H1 (cell line): ENCODE measurements at regions not wholly inside any gene's neighbourhood (a gene's known extent, or its start where the extent isn't known, plus 50 kb on each side); places are given as distances from the start of the nearest gene placed in this dataset.

Experiments
- CTCF ChIA-PET: fragments of 300-600 bp; sonication (Branson Sonifier 250); formaldehyde crosslinking; loops from one replicate; lab custom pipeline; 2021; ENCODE audit not compliant: partially characterized antibody; lab: Charles Lee
- POLR2A ChIA-PET: fragments of 300-600 bp; sonication (Branson Sonifier 250); formaldehyde crosslinking; loops from one replicate; lab custom pipeline; 2021; ENCODE audit warnings: inconsistent platforms; ENCODE audit not compliant: partially characterized antibody; lab: Charles Lee
- DNase-seq, 2 experiments: peaks; one replicate each; pipeline versions ENCODE4 v3.0.0 to v3.0.0-alpha.2; 2010 to 2022; ENCODE audit warnings: low spot score in 2 of 2, low read depth in 1 of 2, mixed read lengths in 1 of 2
- FAIRE-seq: peaks from 2 replicates; lab custom pipeline; 2011; peaks lifted over from hg19 to GRCh38; lab: Jason Lieb, UNC
- H2AFZ ChIP-seq: 2 replicates; pipeline ENCODE4 v1.8.1; 2012; ENCODE audit warnings: low read length, inconsistent platforms
- H2AK5ac ChIP-seq: 2 replicates; pipeline ENCODE4 v1.6.1; 2013; ENCODE audit warnings: low read depth, low read length
- H2BK120ac ChIP-seq: replicated peaks from 2 replicates; pipeline ENCODE3; 2013; ENCODE audit warnings: low read depth, low read length, inconsistent platforms
- H2BK12ac ChIP-seq: 2 replicates; pipeline ENCODE4 v1.6.1; 2013; ENCODE audit warnings: low read depth, low read length
- H2BK15ac ChIP-seq: 2 replicates; pipeline ENCODE4 v1.6.1; 2013; ENCODE audit warnings: low read length
- H2BK20ac ChIP-seq: 2 replicates; pipeline ENCODE4 v1.6.1; 2013; ENCODE audit warnings: low read length
- H2BK5ac ChIP-seq: 2 replicates; pipeline ENCODE4 v1.6.1; 2013; ENCODE audit warnings: low read depth, low read length
- H3K14ac ChIP-seq: 2 replicates; pipeline ENCODE4 v1.6.1; 2013; ENCODE audit warnings: inconsistent platforms; ENCODE audit not compliant: insufficient read length
- H3K18ac ChIP-seq: 2 replicates; pipeline ENCODE4 v1.6.1; 2013; ENCODE audit warnings: low read length; ENCODE audit errors: extremely low read depth
- H3K23ac ChIP-seq: 2 replicates; pipeline ENCODE4 v1.6.1; 2013; ENCODE audit warnings: inconsistent platforms; ENCODE audit not compliant: insufficient read length
- H3K23me2 ChIP-seq: 2 replicates; pipeline ENCODE4 v1.6.1; 2013; ENCODE audit warnings: low read depth, low read length
- H3K27ac ChIP-seq: 2 replicates; pipeline ENCODE4 v1.6.1; 2011; ENCODE audit warnings: low read depth, low read length, inconsistent platforms
- H3K27me3 ChIP-seq, 4 experiments: replicated peaks in 1 of 4; 1 replicate in 1 of 4; 2 replicates in 3 of 4; pipeline versions ENCODE4 v1.6.1 to v1.8.1; 2011 to 2013; ENCODE audit warnings: low read length in 3 of 4, mild to moderate bottlenecking in 3 of 4, inconsistent platforms in 2 of 4, mixed read lengths in 2 of 4, moderate library complexity in 1 of 4; ENCODE audit not compliant: control insufficient read depth in 3 of 4, insufficient read depth in 3 of 4; ENCODE audit errors: extremely low read depth in 1 of 4
- H3K36me3 ChIP-seq, 4 experiments: 2 replicates each; pipeline versions ENCODE4 v1.6.1 to v1.8.1; 2011 to 2013; ENCODE audit warnings: mild to moderate bottlenecking in 4 of 4, low read length in 3 of 4, moderate library complexity in 2 of 4, control low read depth in 1 of 4, inconsistent platforms in 1 of 4; ENCODE audit not compliant: insufficient read depth in 4 of 4, control insufficient read depth in 2 of 4
- H3K4ac ChIP-seq: replicated peaks from 2 replicates; pipeline ENCODE3; 2013; ENCODE audit warnings: low read length, low read depth, mixed read lengths, inconsistent platforms; ENCODE audit not compliant: insufficient read length
- H3K4me1 ChIP-seq, 4 experiments: replicated peaks in 1 of 4; 1 replicate in 1 of 4; 2 replicates in 3 of 4; pipeline versions ENCODE4 v1.6.1 to v1.8.1; 2011 to 2013; ENCODE audit warnings: low read length in 3 of 4, inconsistent platforms in 2 of 4, mixed read lengths in 1 of 4; ENCODE audit not compliant: insufficient read depth in 4 of 4, control insufficient read depth in 3 of 4
- H3K4me2 ChIP-seq, 2 experiments: 2 replicates each; pipeline versions ENCODE4 v1.6.1 to v1.8.1; 2011 to 2013; ENCODE audit warnings: low read depth in 2 of 2, low read length in 2 of 2, control low read depth in 1 of 2, inconsistent platforms in 1 of 2, mild to moderate bottlenecking in 1 of 2; ENCODE audit not compliant: insufficient read depth in 1 of 2
- H3K4me3 ChIP-seq, 4 experiments: fragments of 200-600, 300-600 bp in 1 of 4; sonication (generic), shearing (Covaris generic), sonication (Bioruptor Twin) in 1 of 4; 2 replicates each; pipeline versions ENCODE4 v1.5.1 to v1.8.1; 2011 to 2016; ENCODE audit warnings: low read length in 4 of 4, low read depth in 3 of 4, control low read depth in 2 of 4, inconsistent platforms in 2 of 4, mild to moderate bottlenecking in 2 of 4, mixed read lengths in 1 of 4, moderate library complexity in 1 of 4; ENCODE audit not compliant: insufficient read depth in 2 of 4; ENCODE audit errors: extremely low read depth in 1 of 4
- H3K56ac ChIP-seq: replicated peaks from 2 replicates; pipeline ENCODE3; 2013; ENCODE audit warnings: low read depth, mild to moderate bottlenecking, mixed read lengths, low read length, inconsistent platforms; ENCODE audit not compliant: insufficient read length
- H3K79me1 ChIP-seq: 2 replicates; pipeline ENCODE4 v1.6.1; 2013; ENCODE audit warnings: low read depth, low read length, control low read depth
- H3K79me2 ChIP-seq, 2 experiments: 2 replicates each; pipeline versions ENCODE4 v1.6.1 to v1.8.1; 2012 to 2013; ENCODE audit warnings: low read length in 2 of 2, mild to moderate bottlenecking in 2 of 2, inconsistent platforms in 1 of 2; ENCODE audit not compliant: insufficient read depth in 2 of 2, control insufficient read depth in 1 of 2
- H3K9ac ChIP-seq, 4 experiments: replicated peaks in 1 of 4; 1 replicate in 1 of 4; 2 replicates in 3 of 4; pipeline versions ENCODE4 v1.6.1 to v1.8.1; 2011 to 2013; ENCODE audit warnings: low read depth in 3 of 4, low read length in 3 of 4, control low read depth in 2 of 4, mild to moderate bottlenecking in 2 of 4, moderate library complexity in 2 of 4, inconsistent platforms in 1 of 4; ENCODE audit errors: extremely low read depth in 1 of 4
- H3K9me3 ChIP-seq, 2 experiments: 2 replicates each; pipeline versions ENCODE4 v1.6.1 to v1.8.1; 2012 to 2013; ENCODE audit warnings: mild to moderate bottlenecking in 2 of 2, moderate library complexity in 2 of 2, control low read depth in 1 of 2, inconsistent platforms in 1 of 2, low read depth in 1 of 2, low read length in 1 of 2, mixed read lengths in 1 of 2; ENCODE audit not compliant: insufficient read depth in 2 of 2
- H4K20me1 ChIP-seq, 2 experiments: replicated peaks in 1 of 2; 2 replicates each; pipeline versions ENCODE3 to v1.8.1; 2011 to 2013; ENCODE audit warnings: inconsistent platforms in 2 of 2, low read length in 2 of 2, mild to moderate bottlenecking in 1 of 2; ENCODE audit not compliant: insufficient read depth in 2 of 2, control insufficient read depth in 1 of 2
- H4K5ac ChIP-seq: 2 replicates; pipeline ENCODE4 v1.6.1; 2013; ENCODE audit warnings: low read length, low read depth, mixed read lengths, inconsistent platforms; ENCODE audit not compliant: insufficient read length
- H4K8ac ChIP-seq: 2 replicates; pipeline ENCODE4 v1.8.0; 2013; ENCODE audit warnings: mild to moderate bottlenecking, moderate library complexity, low read length, inconsistent platforms; ENCODE audit not compliant: insufficient read depth; ENCODE audit errors: extremely low read depth
- H4K91ac ChIP-seq: replicated peaks from 2 replicates; pipeline ENCODE3; 2013; ENCODE audit warnings: low read length, mixed read lengths, inconsistent platforms; ENCODE audit not compliant: insufficient read length
- ATF3 ChIP-seq: IDR thresholded peaks from 2 replicates; pipeline ENCODE4 v1.6.1; 2011; ENCODE audit warnings: low read depth, mild to moderate bottlenecking, low read length; ENCODE audit not compliant: insufficient read depth
- BCL11A ChIP-seq, 2 experiments: IDR thresholded peaks; one replicate each; pipeline ENCODE4 v1.6.1; 2011; ENCODE audit warnings: low read depth in 2 of 2, low read length in 2 of 2, mild to moderate bottlenecking in 2 of 2
- JUND ChIP-seq: IDR thresholded peaks from 2 replicates; pipeline ENCODE4 v1.6.1; 2011; ENCODE audit warnings: mild to moderate bottlenecking, improper control_type of control experiment, low read length
- MAX ChIP-seq: IDR thresholded peaks from 2 replicates; pipeline ENCODE4 v1.6.1; 2012; ENCODE audit warnings: inconsistent platforms
- RBBP5 ChIP-seq: IDR thresholded peaks from 2 replicates; pipeline ENCODE4 v1.7.1; 2012; ENCODE audit warnings: low read depth, mild to moderate bottlenecking, inconsistent platforms, low read length, moderate library complexity, borderline replicate concordance
- RNF2 ChIP-seq: fragments of 200-900, 300-1000 bp; sonication (generic); IDR thresholded peaks from 2 replicates; pipeline ENCODE4 v1.7.1; 2016; ENCODE audit warnings: borderline replicate concordance, low read depth, mild to moderate bottlenecking, antibody characterized with exemption, low read length; ENCODE audit not compliant: poor library complexity, severe bottlenecking; ENCODE audit errors: missing control alignments
- SAP30 ChIP-seq: fragments of 300-600 bp; sonication (generic); IDR thresholded peaks from 2 replicates; pipeline ENCODE4 v1.7.1; 2012; ENCODE audit warnings: low read length, moderate library complexity, mild to moderate bottlenecking, inconsistent platforms; ENCODE audit not compliant: insufficient read depth, insufficient replicate concordance
- SP1 ChIP-seq: IDR thresholded peaks from 2 replicates; pipeline ENCODE4 v1.6.1; 2011; ENCODE audit warnings: low read depth, low read length
- WGBS, 2 experiments: shearing (Covaris generic) in 1 of 2; methylation state at CpG; one replicate each; pipeline versions ENCODE4 v1.1.6 to v1.1.7; 2013 to 2015; ENCODE audit warnings: low lambda C conversion rate in 2 of 2, mixed read lengths in 2 of 2, inconsistent platforms in 1 of 2, low coverage in 1 of 2, missing lambda C conversion rate in 1 of 2; ENCODE audit not compliant: insufficient replicate concordance in 2 of 2, insufficient coverage in 1 of 2, insufficient read length in 1 of 2; ENCODE audit errors: extremely low coverage in 1 of 2, missing lambda C conversion rate in 1 of 2; 5-methylcytosine and 5-hydroxymethylcytosine counted together

GRCh38 chr12:4829793-4830162 lies 79.9 kb upstream of the KCNA1 start:
- H3K79me1 ChIP-seq = peaks cover 2% of the 10 kb centered on the region; the same call in 1 of the 2 replicates
- no peak overlapping the region for H2AK5ac ChIP-seq
- H3K23ac ChIP-seq = no peak overlapping the region
- DNase-seq (no peak), FAIRE-seq (no peak)
- ChIA-PET POLR2A (no interaction called here), CTCF (interaction anchor here (0.5 to 2.1 kb wide), 3 partner anchors 8 to 25 kb away, joined by 4 to 5 read pairs (median 4); no protein-coding TSS in a partner anchor)
- no peak overlapping the region for H3K4ac ChIP-seq
- H4K8ac ChIP-seq = no peak overlapping the region
- no peak overlapping the region for H2AFZ ChIP-seq
- WGBS, 2 experiments = 87% methylated on average over 6 of the region's 6 CpGs; no CpG with 5 or more reads in 1 of the 2 experiments
- H3K36me3 ChIP-seq = no peaks in the 10 kb centered on the region
- H2BK120ac ChIP-seq = no peak overlapping the region
- H4K20me1 ChIP-seq = no peaks in the 10 kb centered on the region
- no peak overlapping the region for H3K27ac ChIP-seq
- H4K91ac ChIP-seq = no peak overlapping the region
- TF ChIP-seq SP1 (no peak), MAX (no peak), RBBP5 (no peak), ATF3 (no peak), SAP30 (no peak), BCL11A (IDR thresholded peaks at IDR 0.05; ENCODE audit: low read depth in 2 of 2, low read length in 2 of 2) (no peak), RNF2 (no peak), JUND (no peak)
- no peaks in the 10 kb centered on the region for H3K9me3 ChIP-seq
- no peaks in the 10 kb centered on the region; the same call in 1 of the 2 replicates for H3K23me2 ChIP-seq
- H2BK5ac ChIP-seq = no peak overlapping the region
- H2BK12ac ChIP-seq = no peak overlapping the region; the same call in 1 of the 2 replicates
- H3K18ac ChIP-seq = no peak overlapping the region
- H3K4me1 ChIP-seq = peaks cover 0 to 5% (median 1%) of the 10 kb centered on the region in 4 experiments; a peak in 3 of 7 replicates
- H3K14ac ChIP-seq = no peak overlapping the region
- H3K27me3 ChIP-seq = no peaks in the 10 kb centered on the region; a peak in 1 of 7 replicates
- H3K4me2 ChIP-seq = no peak overlapping the region
- no peak overlapping the region for H2BK20ac ChIP-seq
- no peak overlapping the region for H3K56ac ChIP-seq
- no peak overlapping the region for H2BK15ac ChIP-seq
- no peak overlapping the region for H4K5ac ChIP-seq
- no peaks in the 10 kb centered on the region for H3K79me2 ChIP-seq
- no peak overlapping the region for H3K9ac ChIP-seq
- no peak overlapping the region for H3K4me3 ChIP-seq
